Stimulated activated CD8-positive, alpha-beta memory T cell treated with anti-CD3 and anti-CD28 coated beads, Interleukin-15, amount 100 ng/mL, for 48 hours (primary cell): ENCODE measurements at regions not wholly inside any gene's neighbourhood (a gene's known extent, or its start where the extent isn't known, plus 50 kb on each side); places are given as distances from the start of the nearest gene placed in this dataset.

Source experiments
- DNase-seq, 2 donors: peaks; one replicate each; pipeline ENCODE4 v3.0.0-alpha.2; 2020; ENCODE audit warnings: low read depth in 2 of 2

DNA sequence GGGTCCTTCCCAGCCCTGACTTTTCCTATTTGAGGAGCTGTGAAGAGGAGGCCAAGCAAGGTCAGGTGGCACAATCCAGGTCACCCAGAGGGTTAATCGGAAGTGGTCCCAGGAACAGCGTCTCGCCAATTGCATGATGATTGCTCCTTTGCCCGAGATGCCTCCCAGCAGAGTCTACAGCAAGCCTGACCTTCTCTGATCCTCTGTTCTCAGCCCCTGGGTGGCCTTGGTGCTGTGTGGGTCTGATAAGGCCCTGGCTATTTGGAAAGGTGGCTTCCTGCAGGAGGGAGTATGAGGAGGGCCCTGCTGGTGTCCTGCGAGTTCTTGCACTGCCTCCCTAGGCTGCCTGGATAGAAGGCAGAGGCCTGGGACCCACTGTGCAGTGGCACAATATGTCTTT, 116.2 kb downstream of the FOXD2 start:
- DNase-seq = no peak

- no peak for DNase-seq
These were observed 117.1 kb downstream of the FOXD2 start for GRCh38 chr1:47554901-47555300.

- DNase-seq = no peak
These were observed 117.5 kb downstream of the FOXD2 start for GRCh38 chr1:47555306-47555705.

DNA sequence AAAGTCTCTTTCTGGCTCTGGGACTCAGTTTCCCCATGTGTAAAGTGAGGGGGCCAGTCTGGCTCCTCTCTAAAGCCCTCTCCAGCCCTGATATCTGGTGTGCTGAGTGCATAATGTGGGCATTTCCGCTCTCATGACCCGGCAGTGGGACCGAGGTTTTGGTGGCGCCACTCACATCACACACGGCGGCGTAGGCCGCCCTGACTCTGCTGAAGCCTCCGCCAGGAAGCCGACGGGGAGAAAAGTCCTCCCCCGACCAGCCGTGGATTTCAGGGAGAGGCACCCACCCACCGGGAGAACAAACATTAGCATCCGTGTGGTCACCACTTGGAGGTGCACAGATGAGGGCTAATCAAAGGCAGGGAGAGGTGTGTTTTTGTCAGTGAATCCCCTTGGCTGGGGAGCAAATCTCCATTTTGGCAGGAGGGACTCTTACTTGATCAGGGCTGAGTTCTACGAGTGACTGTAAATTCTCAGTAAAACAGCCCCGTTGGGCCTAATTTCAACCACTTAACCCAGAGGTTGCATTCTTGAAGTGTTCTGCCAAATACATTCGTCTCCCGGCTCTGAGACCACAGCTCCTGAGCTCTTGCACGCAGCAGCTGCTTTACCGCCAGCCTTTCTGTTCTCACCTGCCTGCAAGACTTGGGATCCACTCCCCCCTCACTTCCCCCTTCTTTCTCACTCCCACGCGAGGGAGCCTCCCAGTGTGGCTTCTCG, 118.2 kb downstream of the FOXD2 start:
- no peak for DNase-seq

DNA sequence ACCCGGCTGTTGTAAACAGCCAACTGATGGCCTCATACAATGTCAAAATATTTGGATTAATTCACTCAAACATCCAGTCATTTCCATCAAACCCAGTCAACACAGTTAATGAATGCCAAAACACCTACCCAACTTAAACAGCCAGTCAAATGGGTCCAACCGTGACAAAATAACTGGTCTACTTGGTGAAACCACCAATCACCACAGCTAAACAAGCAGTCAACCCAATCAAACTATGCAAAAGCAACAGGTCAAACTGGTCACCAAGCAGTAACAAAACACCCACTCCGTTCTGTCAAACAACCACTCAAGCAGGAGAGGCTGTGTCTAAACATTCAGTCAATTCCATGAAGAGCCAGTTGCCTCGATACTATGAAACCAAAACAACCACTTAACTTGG, 119.2 kb downstream of the FOXD2 start:
- no peak for DNase-seq

DNA sequence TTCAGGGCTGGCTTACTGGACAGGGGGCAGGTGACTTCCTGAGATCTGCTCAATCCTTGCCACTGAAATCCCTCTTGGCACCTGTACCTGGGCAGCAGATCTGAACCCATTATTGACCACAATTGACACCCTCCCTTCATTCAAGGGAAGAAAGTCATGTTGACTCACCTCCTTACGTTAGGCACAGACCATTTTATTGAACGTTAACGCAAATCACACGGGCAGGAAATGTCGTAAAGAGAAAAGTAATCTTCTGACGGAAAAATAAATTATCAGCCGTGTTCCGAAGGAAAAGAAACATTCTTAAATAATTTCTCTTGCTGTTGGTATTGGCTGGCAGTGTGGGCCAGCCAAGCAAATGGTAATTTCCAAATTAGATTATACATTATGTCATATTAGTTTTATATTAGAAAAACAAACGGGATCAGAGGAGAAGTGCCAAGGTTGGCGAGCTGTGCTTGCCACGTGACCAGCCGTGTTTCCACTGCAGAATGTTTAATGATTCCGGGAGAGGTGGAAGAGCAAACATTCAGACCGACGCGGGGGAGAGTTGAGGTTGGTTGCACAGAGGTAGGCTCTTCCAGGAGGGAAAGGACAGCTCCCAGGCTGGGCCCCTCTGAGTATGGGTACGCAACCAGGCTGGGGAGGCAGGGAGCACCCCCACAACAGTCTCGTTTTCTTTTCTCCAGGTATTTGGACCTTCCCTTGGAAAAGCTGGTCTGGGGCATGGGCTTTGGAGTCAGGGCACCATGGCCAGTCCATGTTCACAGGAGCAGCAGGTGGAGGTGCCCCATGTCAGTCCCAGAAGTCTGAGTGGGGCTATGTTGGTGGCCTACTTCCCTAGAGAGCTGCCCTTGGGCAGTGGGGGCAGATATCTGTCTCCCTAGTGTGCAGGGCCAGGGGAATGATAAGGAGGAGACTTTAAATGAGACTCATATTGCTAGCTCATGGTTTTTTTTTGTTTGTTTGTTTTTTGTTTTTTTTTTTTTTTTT, 121.1 kb downstream of the FOXD2 start:
- DNase-seq = no peak

DNA sequence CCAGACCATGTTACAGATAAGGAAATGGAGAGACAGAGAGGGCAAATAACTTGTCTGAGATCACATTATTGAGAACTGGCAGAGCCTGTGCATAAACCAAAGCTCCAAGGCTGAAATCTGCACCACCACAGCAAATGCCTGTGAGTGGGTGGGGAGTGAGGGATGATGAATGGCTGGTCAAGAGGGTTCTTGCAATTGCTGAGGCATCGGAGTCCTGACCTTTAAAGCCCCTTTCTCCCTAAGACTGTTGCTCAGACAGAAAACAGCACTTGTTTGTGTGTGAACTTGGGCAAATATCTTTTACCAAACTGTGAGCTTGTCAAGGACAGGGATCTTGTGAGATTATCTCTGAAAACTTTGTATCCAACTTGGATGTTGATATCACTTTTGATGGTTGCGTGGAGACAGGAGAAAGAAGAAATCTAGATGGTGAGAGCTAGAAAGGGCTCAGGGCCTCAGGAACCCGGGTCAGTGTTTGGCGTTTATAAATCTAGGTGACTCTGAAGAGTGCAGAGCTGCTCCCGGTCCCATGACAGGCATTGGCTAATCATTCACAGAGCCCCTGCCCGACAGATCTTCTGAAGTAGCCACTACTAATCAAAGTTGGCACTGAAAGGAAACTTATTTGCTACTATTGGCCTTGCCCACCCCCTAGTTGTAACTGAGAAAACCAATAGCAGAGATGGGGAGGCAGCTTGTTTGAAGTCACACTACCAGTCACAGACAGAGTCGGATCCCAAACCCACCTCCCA, 122.3 kb downstream of the FOXD2 start:
- DNase-seq = no peak

DNA sequence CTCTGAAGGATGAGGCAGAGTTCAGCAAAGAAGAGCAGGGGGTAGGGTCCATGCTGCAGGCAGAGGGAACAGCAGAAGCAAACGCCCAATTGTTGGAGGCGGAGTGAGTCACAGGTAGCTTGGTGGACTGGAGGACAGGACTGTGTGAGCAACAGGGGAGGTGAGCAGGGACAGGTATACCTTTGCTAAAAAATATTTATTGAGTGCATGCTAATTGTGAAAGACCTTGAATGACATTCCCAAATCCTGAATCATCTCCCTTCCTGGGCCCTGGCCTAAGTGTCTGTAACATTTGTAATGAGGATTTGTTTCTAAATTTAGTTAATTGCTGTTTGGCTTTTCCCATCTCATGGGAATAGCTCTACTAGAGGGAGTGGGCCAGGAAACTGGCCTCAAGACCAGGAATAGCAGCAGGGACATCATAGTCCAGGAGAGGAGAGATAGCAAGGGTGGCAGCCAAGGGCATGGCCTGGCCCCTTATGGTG, 123.7 kb downstream of the FOXD2 start:
- DNase-seq = no peak

GRCh38 chr1:47562147-47562546, 124.3 kb downstream of the FOXD2 start:
- no peak for DNase-seq

DNA sequence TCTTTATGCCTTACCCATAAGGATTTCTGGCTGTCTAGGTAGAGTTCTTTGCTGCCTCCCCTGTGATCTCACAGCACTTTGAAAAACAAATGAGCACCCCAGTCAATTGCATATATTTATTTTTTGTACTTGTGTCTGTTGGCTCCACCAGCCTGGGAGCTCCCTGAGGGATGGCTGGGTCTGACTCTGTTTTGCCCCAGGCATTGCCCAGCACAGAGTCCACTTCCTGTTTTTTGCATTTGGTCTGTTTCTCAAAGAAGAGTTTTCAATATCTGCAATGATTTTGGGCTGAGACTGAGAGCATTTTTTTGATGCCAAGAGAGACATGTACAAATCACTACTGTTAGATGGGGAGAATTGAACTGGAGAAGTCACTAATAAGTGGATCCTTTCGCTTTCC, 125.0 kb downstream of the FOXD2 start:
- no peak for DNase-seq

DNA sequence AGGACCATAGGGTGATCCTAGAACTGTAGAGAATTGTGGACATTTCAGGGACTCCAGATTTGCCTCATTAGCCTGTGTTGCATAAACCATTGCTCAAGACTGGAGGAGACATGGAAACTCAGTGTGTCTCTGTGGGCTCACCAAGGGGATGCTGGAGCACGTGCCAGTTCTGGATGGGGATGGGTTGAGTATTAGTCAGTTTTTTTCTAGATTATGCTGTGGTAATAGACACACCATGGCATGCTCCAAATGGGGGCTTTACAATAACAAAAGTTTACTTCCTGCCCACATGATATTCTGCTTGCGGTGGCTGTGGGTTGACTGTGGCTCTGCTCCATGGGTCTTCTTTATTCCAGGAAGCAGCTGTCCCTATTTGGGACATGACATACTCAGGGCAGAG, 125.4 kb downstream of the FOXD2 start:
- no peak for DNase-seq

GRCh38 chr1:47564570-47564969, 126.7 kb downstream of the FOXD2 start:
- DNase-seq = no peak

DNA sequence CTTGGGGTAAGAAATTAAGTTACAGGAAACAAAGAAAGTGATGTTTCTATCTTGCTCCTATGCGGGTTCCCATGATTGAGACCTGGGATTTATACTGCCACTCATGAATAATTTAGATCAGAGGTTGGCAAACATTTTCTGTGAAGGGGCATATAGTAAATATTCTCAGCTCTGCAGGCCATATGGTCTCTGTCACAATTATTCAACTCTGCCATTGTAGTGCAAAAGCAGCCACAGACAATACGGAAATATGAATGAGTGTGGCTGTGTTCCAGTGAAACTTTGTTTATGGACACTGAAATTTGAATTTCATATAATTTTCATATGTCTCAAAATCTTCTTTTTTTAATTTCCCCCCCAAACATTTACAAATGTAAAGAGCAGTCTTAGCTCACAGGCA, 127.2 kb downstream of the FOXD2 start:
- DNase-seq = no peak

DNA sequence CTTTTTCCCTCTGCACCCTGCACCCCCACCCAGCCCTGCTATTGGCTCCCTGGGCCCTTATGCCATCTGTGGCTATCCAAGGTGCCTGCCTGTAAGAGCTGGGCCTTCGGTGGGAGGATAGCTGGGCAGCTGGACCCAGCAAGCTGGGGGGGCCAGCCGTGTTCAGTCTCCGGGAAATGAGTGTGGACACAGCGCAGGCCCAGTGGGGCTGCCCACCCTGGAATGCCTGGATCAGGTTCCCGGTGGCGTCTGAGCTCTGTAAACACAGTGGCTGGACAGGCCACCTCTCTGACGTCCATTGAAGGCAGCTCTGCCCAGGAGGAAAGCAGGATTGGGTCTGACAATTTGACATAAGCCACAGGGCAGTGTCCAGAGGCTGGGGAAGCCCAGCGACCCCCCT, 127.8 kb downstream of the FOXD2 start:
- no peak for DNase-seq

- no peak for DNase-seq
These were observed 130.9 kb downstream of the FOXD2 start for GRCh38 chr1:47568763-47569162.

DNA sequence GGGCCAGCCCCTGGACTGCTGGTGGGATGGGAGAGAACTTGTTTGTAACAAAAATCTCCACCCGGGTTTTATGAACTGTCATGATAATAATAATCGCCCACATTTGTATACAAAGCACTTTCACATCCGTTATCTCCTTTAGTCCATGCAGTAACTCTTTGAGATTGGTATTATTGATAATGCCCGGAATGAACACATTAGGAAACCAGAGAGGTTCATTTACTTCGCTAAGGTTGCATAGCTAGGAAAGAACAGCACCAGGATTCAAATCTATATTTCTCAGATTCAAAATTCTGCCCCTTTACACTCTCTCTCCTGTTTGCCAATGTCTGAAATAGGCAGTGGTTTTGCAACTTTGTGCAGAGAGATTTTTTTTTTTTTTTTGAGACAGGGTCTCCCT, 131.4 kb downstream of the FOXD2 start:
- DNase-seq = no peak

- no peak for DNase-seq
These were observed 132.0 kb downstream of the FOXD2 start for GRCh38 chr1:47569681-47570470.

DNA sequence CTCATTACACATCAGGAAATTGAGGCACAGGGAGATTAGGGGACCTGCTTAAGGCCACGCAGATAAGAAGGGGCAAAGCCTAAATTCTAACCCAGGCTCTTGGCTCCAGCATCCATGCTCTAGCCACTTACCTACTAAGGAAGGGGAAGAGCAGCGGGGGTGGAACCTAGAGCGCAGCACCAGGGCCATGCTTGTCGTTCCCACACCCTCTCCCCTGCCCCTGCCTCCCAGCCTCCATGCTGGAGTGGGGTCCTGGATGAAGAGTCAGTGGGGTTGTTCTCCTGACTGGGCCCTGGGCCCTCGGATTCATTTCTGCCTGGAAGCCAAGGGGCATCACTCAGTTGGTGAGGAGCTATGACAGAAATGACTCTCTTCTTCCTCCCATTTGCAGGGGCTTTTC, 133.3 kb downstream of the FOXD2 start:
- DNase-seq = no peak

GRCh38 chr1:47571952-47572351, 134.1 kb downstream of the FOXD2 start:
- no peak for DNase-seq

- no peak for DNase-seq
These were observed 135.0 kb downstream of the FOXD2 start for GRCh38 chr1:47572731-47573430.
